Stomach (tissue), 4 donors: ENCODE measurements at regions not wholly inside any gene's neighbourhood (a gene's known extent, or its start where the extent isn't known, plus 50 kb on each side); places are given as distances from the start of the nearest gene placed in this dataset.

Experiments used
- EP300 ChIP-seq: sonication (generic); formaldehyde crosslinking; IDR thresholded peaks from one replicate; pipeline ENCODE4 v1.6.1; 2017; ENCODE audit warnings: antibody characterized with exemption
- POLR2A ChIP-seq, 4 donors: fragments of 450-650 bp; IDR thresholded peaks; one replicate each; pipeline ENCODE4 v1.6.1; 2016; ENCODE audit warnings: antibody characterized with exemption in 4 of 4, control low read depth in 2 of 4, mild to moderate bottlenecking in 1 of 4, moderate library complexity in 1 of 4
- POLR2AphosphoS5 ChIP-seq, 3 donors: sonication (generic); formaldehyde crosslinking; IDR thresholded peaks; one replicate each; pipeline ENCODE4 v1.6.1; 2016; ENCODE audit warnings: antibody characterized with exemption in 3 of 3
- TF ChIP-seq, protein P1 (sequence below), 7 experiments: fragments of 450-650 bp in 4 of 7; fragments of 200-600 bp in 3 of 7; sonication (generic) in 3 of 7; IDR thresholded peaks; one replicate each; pipeline ENCODE4 v1.5.1; 2016 to 2019; ENCODE audit warnings: antibody characterized with exemption in 7 of 7, control low read depth in 2 of 7, mild to moderate bottlenecking in 1 of 7

DNA sequence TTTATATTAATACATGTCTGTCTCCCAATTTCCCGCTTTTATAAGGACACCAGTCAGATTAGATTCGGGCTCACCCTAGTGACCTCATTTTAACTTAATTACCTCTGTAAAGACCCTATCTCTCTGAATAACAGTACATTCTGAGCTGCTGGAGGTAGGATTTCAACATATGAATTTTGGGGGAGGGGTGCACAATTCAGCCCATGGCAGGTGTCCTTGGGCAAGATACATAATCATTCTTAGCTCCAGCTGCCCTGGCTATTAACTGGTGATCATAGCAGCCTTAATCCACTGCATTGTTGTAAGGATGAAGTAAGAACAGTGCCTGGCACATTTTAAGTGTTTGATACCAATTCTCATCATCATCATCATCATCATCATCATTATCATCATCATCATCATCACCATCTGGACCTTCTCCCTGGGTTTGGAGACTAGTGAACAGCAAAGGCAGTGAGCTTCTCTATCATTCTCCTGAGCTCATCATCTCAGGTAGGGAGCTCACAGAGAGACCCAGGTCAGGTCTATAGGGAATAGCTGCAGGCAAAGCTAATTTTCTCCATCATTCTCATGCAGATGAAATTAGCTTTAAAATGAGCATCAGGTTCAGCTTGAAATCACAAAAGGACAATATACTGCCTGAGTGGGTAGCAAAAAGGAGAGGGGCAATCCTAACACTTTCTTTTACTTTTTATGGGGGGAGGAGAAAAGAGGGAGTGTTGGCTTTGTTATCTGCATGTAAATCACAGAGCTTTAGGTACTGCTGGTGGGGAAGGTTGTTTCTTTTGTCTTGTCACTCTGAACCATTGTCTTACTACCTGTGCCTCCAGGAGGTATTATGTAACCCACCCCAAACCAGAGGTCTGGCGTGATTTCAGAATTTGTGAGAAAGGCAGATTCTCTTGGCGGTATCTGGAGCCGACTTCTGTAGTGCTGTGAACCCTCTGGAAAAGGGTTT is 125.5 kb upstream of the SPRED2 start:
- TF ChIP-seq, protein P1, sequence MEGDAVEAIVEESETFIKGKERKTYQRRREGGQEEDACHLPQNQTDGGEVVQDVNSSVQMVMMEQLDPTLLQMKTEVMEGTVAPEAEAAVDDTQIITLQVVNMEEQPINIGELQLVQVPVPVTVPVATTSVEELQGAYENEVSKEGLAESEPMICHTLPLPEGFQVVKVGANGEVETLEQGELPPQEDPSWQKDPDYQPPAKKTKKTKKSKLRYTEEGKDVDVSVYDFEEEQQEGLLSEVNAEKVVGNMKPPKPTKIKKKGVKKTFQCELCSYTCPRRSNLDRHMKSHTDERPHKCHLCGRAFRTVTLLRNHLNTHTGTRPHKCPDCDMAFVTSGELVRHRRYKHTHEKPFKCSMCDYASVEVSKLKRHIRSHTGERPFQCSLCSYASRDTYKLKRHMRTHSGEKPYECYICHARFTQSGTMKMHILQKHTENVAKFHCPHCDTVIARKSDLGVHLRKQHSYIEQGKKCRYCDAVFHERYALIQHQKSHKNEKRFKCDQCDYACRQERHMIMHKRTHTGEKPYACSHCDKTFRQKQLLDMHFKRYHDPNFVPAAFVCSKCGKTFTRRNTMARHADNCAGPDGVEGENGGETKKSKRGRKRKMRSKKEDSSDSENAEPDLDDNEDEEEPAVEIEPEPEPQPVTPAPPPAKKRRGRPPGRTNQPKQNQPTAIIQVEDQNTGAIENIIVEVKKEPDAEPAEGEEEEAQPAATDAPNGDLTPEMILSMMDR (IDR thresholded peaks at IDR 0.05): no peak
- TF ChIP-seq EP300 (no peak), POLR2A (IDR thresholded peaks at IDR 0.05) (no peak), POLR2AphosphoS5 (IDR thresholded peaks at IDR 0.05) (no peak)
